Colon (tissue), 2 donors: ENCODE measurements at regions not wholly inside any gene's neighbourhood (a gene's known extent, or its start where the extent isn't known, plus 50 kb on each side); places are given as distances from the start of the nearest gene placed in this dataset.
"Not testable (repeated sequence)": the region's sequence is repeated elsewhere in the genome, so short reads cannot be mapped to it uniquely, and the experiment has no call there.

Experiments
- FAIRE-seq: peaks from 2 replicates; lab custom pipeline; 2012; peaks lifted over from hg19 to GRCh38; lab: Jason Lieb, UNC
- donor health status: control.
- donor health status: control.

GRCh38 chr12:16854465-16854864 is 248.5 kb upstream of the LMO3 start:
- no peak for FAIRE-seq

- no peak for FAIRE-seq
Measured at GRCh38 chr12:16849473-16849872, 243.5 kb upstream of the LMO3 start.

- no peak for FAIRE-seq
Measured at GRCh38 chr12:16844875-16845274, 238.9 kb upstream of the LMO3 start.

- no peak for FAIRE-seq
Measured at GRCh38 chr12:16833376-16834015, 227.5 kb upstream of the LMO3 start.

GRCh38 chr12:16828891-16829290 is 222.9 kb upstream of the LMO3 start:
- no peak for FAIRE-seq

- FAIRE-seq, result no peak
Measured at GRCh38 chr12:16807731-16808130, 201.8 kb upstream of the LMO3 start.

- no peak for FAIRE-seq
Measured at GRCh38 chr12:16796168-16796567, 190.2 kb upstream of the LMO3 start.

GRCh38 chr12:16789204-16789790 is 183.3 kb upstream of the LMO3 start:
- no peak for FAIRE-seq

- no peak for FAIRE-seq
Measured at GRCh38 chr12:16788506-16789203, 182.7 kb upstream of the LMO3 start.

- FAIRE-seq, result no peak
Measured at GRCh38 chr12:16785953-16786352, 180.0 kb upstream of the LMO3 start.

- FAIRE-seq, result no peak
Measured at GRCh38 chr12:16785524-16785923, 179.6 kb upstream of the LMO3 start.

GRCh38 chr12:16769129-16769528 is 163.2 kb upstream of the LMO3 start:
- not testable (repeated sequence) for FAIRE-seq

- FAIRE-seq, result no peak
Measured at GRCh38 chr12:16766736-16767135, 160.8 kb upstream of the LMO3 start.

GRCh38 chr12:16763901-16764300 is 157.9 kb upstream of the LMO3 start:
- FAIRE-seq, result no peak

- FAIRE-seq, result no peak
Measured at GRCh38 chr12:16756833-16757555, 151.0 kb upstream of the LMO3 start.

GRCh38 chr12:16730772-16731171 is 124.8 kb upstream of the LMO3 start:
- no peak for FAIRE-seq

- no peak for FAIRE-seq
Measured at GRCh38 chr12:16726879-16727278, 120.9 kb upstream of the LMO3 start.

GRCh38 chr12:16719713-16720416 is 113.9 kb upstream of the LMO3 start:
- FAIRE-seq, result no peak

- no peak for FAIRE-seq
Measured at GRCh38 chr12:16716928-16717327, 111.0 kb upstream of the LMO3 start.

GRCh38 chr12:16692099-16692498 is 86.1 kb upstream of the LMO3 start:
- no peak for FAIRE-seq

GRCh38 chr12:16691624-16692023 is 85.7 kb upstream of the LMO3 start:
- no peak for FAIRE-seq

GRCh38 chr12:16688200-16688599 is 82.2 kb upstream of the LMO3 start:
- FAIRE-seq, result no peak
